H1 (cell line): ENCODE measurements at regions not wholly inside any gene's neighbourhood (a gene's known extent, or its start where the extent isn't known, plus 50 kb on each side); places are given as distances from the start of the nearest gene placed in this dataset.

Experiments
- JUN ChIP-seq: IDR thresholded peaks from 2 replicates; pipeline ENCODE4 v1.6.1; 2011; ENCODE audit warnings: low read depth, mild to moderate bottlenecking, improper control_type of control experiment, low read length
- SP1 ChIP-seq: IDR thresholded peaks from 2 replicates; pipeline ENCODE4 v1.6.1; 2011; ENCODE audit warnings: low read depth, low read length
- TF ChIP-seq, protein P1 (sequence below): fragments of 300-600 bp; sonication (generic); IDR thresholded peaks from 2 replicates; pipeline ENCODE4 v1.7.1; 2012; ENCODE audit warnings: low read length, moderate library complexity, mild to moderate bottlenecking, inconsistent platforms; ENCODE audit not compliant: insufficient replicate concordance

DNA sequence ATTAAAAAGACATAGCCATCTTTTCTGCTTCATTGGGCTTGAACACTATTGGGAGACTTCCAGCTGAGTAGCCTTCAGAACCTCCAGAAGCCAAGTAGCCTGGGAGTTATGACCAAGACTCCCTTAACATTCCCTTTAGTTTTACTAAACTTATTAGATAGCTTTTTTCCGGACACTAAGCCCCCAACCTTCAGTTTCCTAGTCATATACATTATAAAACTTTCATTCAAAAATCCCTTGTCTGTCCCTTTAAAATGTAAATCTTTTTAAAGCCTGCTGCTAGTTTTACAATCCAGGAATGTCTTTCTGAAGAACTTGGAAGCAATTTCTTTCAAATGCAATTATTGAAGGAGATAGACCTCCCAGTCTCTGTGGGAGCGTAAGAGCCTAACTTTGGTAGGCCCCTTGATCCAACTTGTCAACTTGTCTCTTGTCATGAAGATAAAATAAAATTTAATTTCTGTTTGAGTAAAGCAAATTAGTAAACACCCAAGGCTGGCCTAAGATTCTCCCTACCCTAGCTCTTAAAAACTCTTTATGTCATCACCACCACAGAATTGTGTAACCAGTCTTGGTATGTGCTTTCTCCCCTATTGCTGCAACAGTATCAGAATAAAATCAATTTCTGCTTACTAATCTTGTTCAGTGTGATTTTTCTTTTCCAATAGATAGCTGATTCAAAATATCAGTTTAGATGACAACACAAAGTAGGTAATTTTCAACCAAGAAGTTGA is 796.2 kb downstream of the PLA2G4A start (continued):
- TF ChIP-seq, protein P1, sequence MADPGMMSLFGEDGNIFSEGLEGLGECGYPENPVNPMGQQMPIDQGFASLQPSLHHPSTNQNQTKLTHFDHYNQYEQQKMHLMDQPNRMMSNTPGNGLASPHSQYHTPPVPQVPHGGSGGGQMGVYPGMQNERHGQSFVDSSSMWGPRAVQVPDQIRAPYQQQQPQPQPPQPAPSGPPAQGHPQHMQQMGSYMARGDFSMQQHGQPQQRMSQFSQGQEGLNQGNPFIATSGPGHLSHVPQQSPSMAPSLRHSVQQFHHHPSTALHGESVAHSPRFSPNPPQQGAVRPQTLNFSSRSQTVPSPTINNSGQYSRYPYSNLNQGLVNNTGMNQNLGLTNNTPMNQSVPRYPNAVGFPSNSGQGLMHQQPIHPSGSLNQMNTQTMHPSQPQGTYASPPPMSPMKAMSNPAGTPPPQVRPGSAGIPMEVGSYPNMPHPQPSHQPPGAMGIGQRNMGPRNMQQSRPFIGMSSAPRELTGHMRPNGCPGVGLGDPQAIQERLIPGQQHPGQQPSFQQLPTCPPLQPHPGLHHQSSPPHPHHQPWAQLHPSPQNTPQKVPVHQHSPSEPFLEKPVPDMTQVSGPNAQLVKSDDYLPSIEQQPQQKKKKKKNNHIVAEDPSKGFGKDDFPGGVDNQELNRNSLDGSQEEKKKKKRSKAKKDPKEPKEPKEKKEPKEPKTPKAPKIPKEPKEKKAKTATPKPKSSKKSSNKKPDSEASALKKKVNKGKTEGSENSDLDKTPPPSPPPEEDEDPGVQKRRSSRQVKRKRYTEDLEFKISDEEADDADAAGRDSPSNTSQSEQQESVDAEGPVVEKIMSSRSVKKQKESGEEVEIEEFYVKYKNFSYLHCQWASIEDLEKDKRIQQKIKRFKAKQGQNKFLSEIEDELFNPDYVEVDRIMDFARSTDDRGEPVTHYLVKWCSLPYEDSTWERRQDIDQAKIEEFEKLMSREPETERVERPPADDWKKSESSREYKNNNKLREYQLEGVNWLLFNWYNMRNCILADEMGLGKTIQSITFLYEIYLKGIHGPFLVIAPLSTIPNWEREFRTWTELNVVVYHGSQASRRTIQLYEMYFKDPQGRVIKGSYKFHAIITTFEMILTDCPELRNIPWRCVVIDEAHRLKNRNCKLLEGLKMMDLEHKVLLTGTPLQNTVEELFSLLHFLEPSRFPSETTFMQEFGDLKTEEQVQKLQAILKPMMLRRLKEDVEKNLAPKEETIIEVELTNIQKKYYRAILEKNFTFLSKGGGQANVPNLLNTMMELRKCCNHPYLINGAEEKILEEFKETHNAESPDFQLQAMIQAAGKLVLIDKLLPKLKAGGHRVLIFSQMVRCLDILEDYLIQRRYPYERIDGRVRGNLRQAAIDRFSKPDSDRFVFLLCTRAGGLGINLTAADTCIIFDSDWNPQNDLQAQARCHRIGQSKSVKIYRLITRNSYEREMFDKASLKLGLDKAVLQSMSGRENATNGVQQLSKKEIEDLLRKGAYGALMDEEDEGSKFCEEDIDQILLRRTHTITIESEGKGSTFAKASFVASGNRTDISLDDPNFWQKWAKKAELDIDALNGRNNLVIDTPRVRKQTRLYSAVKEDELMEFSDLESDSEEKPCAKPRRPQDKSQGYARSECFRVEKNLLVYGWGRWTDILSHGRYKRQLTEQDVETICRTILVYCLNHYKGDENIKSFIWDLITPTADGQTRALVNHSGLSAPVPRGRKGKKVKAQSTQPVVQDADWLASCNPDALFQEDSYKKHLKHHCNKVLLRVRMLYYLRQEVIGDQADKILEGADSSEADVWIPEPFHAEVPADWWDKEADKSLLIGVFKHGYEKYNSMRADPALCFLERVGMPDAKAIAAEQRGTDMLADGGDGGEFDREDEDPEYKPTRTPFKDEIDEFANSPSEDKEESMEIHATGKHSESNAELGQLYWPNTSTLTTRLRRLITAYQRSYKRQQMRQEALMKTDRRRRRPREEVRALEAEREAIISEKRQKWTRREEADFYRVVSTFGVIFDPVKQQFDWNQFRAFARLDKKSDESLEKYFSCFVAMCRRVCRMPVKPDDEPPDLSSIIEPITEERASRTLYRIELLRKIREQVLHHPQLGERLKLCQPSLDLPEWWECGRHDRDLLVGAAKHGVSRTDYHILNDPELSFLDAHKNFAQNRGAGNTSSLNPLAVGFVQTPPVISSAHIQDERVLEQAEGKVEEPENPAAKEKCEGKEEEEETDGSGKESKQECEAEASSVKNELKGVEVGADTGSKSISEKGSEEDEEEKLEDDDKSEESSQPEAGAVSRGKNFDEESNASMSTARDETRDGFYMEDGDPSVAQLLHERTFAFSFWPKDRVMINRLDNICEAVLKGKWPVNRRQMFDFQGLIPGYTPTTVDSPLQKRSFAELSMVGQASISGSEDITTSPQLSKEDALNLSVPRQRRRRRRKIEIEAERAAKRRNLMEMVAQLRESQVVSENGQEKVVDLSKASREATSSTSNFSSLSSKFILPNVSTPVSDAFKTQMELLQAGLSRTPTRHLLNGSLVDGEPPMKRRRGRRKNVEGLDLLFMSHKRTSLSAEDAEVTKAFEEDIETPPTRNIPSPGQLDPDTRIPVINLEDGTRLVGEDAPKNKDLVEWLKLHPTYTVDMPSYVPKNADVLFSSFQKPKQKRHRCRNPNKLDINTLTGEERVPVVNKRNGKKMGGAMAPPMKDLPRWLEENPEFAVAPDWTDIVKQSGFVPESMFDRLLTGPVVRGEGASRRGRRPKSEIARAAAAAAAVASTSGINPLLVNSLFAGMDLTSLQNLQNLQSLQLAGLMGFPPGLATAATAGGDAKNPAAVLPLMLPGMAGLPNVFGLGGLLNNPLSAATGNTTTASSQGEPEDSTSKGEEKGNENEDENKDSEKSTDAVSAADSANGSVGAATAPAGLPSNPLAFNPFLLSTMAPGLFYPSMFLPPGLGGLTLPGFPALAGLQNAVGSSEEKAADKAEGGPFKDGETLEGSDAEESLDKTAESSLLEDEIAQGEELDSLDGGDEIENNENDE = peak; percentile 91
- TF ChIP-seq SP1 (0 out of 2 replicates have a peak, but pooled peaks have one; percentile 31), JUN (no peak)
